CD14-positive monocyte (primary cell): ENCODE measurements at regions not wholly inside any gene's neighbourhood (a gene's known extent, or its start where the extent isn't known, plus 50 kb on each side); places are given as distances from the start of the nearest gene placed in this dataset.

ENCODE experiments used
- DNase-seq, 3 donors: peaks; one replicate each; pipeline ENCODE4 v3.0.0-alpha.2; 2011 to 2022
- H2AFZ ChIP-seq: 2 replicates; pipeline ENCODE4 v1.6.0; 2012; ENCODE audit warnings: mild to moderate bottlenecking, low read depth, low read length, inconsistent platforms; ENCODE audit not compliant: insufficient read depth, poor library complexity, severe bottlenecking
- H3K27ac ChIP-seq, 2 donors: 1 replicate in 1 of 2; 2 replicates in 1 of 2; pipeline ENCODE4 v1.5.1; 2012 to 2013; ENCODE audit warnings: low read length in 2 of 2, control low read depth in 1 of 2, inconsistent platforms in 1 of 2, low read depth in 1 of 2, mild to moderate bottlenecking in 1 of 2
- H3K27me3 ChIP-seq, 2 donors: one replicate each; pipeline versions ENCODE4 v1.6.0 to v1.6.1; 2011 to 2013; ENCODE audit warnings: low read length in 2 of 2; ENCODE audit not compliant: control insufficient read depth in 2 of 2, insufficient read depth in 2 of 2
- H3K36me3 ChIP-seq, 2 donors: replicated peaks in 1 of 2; 1 replicate in 1 of 2; 2 replicates in 1 of 2; pipeline versions ENCODE4 v1.5.1 to v1.6.1; 2012 to 2013; ENCODE audit warnings: low read length in 2 of 2, control low read depth in 1 of 2, inconsistent platforms in 1 of 2, mild to moderate bottlenecking in 1 of 2; ENCODE audit not compliant: insufficient read depth in 2 of 2, control insufficient read depth in 1 of 2
- H3K4me1 ChIP-seq, 2 donors: 1 replicate in 1 of 2; 2 replicates in 1 of 2; pipeline versions ENCODE4 v1.5.1 to v1.6.1; 2012 to 2013; ENCODE audit warnings: low read length in 2 of 2, control low read depth in 1 of 2, inconsistent platforms in 1 of 2, mild to moderate bottlenecking in 1 of 2, moderate library complexity in 1 of 2; ENCODE audit not compliant: insufficient read depth in 2 of 2, control insufficient read depth in 1 of 2
- H3K4me2 ChIP-seq: replicated peaks from 2 replicates; pipeline ENCODE3; 2012; ENCODE audit warnings: low read length, moderate library complexity, mild to moderate bottlenecking; ENCODE audit not compliant: poor library complexity, severe bottlenecking; ENCODE audit errors: extremely low read depth
- H3K4me3 ChIP-seq, 3 experiments: fragments of 200-600 bp in 1 of 3; sonication (generic) in 1 of 3; replicated peaks in 1 of 3; 1 replicate in 2 of 3; 2 replicates in 1 of 3; pipeline ENCODE4 v1.5.1; 2011 to 2013; ENCODE audit warnings: low read length in 3 of 3, mild to moderate bottlenecking in 3 of 3, control low read depth in 2 of 3, low read depth in 2 of 3, inconsistent platforms in 1 of 3, moderate library complexity in 1 of 3
- H3K79me2 ChIP-seq: 2 replicates; pipeline ENCODE4 v1.6.0; 2012; ENCODE audit warnings: mild to moderate bottlenecking, control low read depth, inconsistent platforms, low read length, moderate library complexity; ENCODE audit not compliant: insufficient read depth
- H3K9ac ChIP-seq: 2 replicates; pipeline ENCODE4 v1.6.0; 2017; ENCODE audit warnings: low read length, mild to moderate bottlenecking; ENCODE audit not compliant: insufficient read depth, poor library complexity, severe bottlenecking
- H3K9me3 ChIP-seq, 2 donors: replicated peaks in 1 of 2; 1 replicate in 1 of 2; 2 replicates in 1 of 2; pipeline versions ENCODE4 v1.5.1 to v1.6.1; 2012 to 2013; ENCODE audit warnings: low read length in 2 of 2, control low read depth in 1 of 2; ENCODE audit not compliant: control insufficient read depth in 1 of 2, insufficient read depth in 1 of 2
- H4K20me1 ChIP-seq: 2 replicates; pipeline ENCODE4 v1.6.0; 2012; ENCODE audit warnings: mild to moderate bottlenecking, low read length, control low read depth, moderate library complexity; ENCODE audit not compliant: insufficient read depth
- H3K27ac Mint-ChIP-seq, 7 donors: one replicate each; pipeline ENCODE4 v1.8.0; 2020; ENCODE audit warnings: mild to moderate bottlenecking in 7 of 7, mixed read lengths in 7 of 7, moderate library complexity in 6 of 7, inconsistent platforms in 2 of 7
- H3K27me3 Mint-ChIP-seq, 3 donors: one replicate each; pipeline ENCODE4 v1.8.0; 2021 to 2022; ENCODE audit warnings: low read depth in 3 of 3, mild to moderate bottlenecking in 3 of 3, mixed read lengths in 3 of 3, moderate library complexity in 3 of 3, inconsistent platforms in 1 of 3
- H3K36me3 Mint-ChIP-seq, 2 donors: one replicate each; pipeline ENCODE4 v1.8.0; 2020; ENCODE audit warnings: mixed read lengths in 2 of 2, inconsistent platforms in 1 of 2, mild to moderate bottlenecking in 1 of 2
- H3K4me1 Mint-ChIP-seq: one replicate; pipeline ENCODE4 v1.8.0; 2020; ENCODE audit warnings: mild to moderate bottlenecking, mixed read lengths
- H3K4me3 Mint-ChIP-seq, 2 donors: one replicate each; pipeline ENCODE4 v1.8.0; 2020; ENCODE audit warnings: mild to moderate bottlenecking in 2 of 2, mixed read lengths in 2 of 2, moderate library complexity in 1 of 2
- H3K9me3 Mint-ChIP-seq, 7 donors: one replicate each; pipeline ENCODE4 v1.8.0; 2020 to 2022; ENCODE audit warnings: mixed read lengths in 7 of 7, mild to moderate bottlenecking in 6 of 7, moderate library complexity in 6 of 7, inconsistent platforms in 2 of 7
- WGBS: methylation state at CpG from one replicate; pipeline ENCODE4 v1.1.5; 2013; ENCODE audit warnings: missing lambda C conversion rate; ENCODE audit not compliant: insufficient coverage; 5-methylcytosine and 5-hydroxymethylcytosine counted together
- intact Hi-C, 2 donors: fragments of 100-400 bp; cut with micrococcal nuclease; formaldehyde crosslinking; loops; one replicate each; pipeline versions ENCODE4 v1.15.0 to v1.15.1; 2023
- TF ChIP-seq, protein P1 (sequence below): fragments of 200-600 bp; IDR thresholded peaks from one replicate; pipeline ENCODE4 v1.8.0; 2022; ENCODE audit warnings: antibody characterized with exemption, mild to moderate bottlenecking

DNA sequence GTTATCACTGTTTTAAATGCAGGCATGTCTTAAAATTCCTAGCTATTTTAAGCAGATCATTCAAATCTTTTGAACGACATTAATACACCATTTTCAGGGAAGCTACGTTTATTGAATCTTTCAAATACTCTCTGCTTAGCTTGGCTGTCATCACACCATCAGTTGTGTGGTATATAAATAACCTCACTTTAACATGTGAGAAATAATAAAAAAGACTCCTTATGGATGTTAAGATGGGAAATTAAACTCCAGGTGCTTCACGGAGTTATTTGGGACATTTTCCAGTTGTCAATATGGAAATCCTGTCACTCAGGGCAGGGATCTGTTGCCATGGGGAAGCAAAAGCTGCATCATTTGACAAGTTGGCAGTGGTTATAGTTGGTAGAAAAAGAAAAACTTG lies 649.2 kb upstream of the CDH2 start:
- Mint-ChIP-seq H3K9me3 (peaks cover 3 to 11% (median 4%) of the 10 kb centered on the region in 7 donors), H3K27me3 (peaks cover 0 to 2% (median 0%) of the 10 kb centered on the region in 3 donors), H3K4me3 (no peak overlapping the region), H3K27ac (no peak overlapping the region), H3K4me1 (no peaks in the 10 kb centered on the region), H3K36me3 (no peaks in the 10 kb centered on the region)
- intact Hi-C loops = no loop called here
- no peak overlapping the region for H3K9ac ChIP-seq
- no peaks in the 10 kb centered on the region for H3K4me1 ChIP-seq
- TF ChIP-seq, protein P1, sequence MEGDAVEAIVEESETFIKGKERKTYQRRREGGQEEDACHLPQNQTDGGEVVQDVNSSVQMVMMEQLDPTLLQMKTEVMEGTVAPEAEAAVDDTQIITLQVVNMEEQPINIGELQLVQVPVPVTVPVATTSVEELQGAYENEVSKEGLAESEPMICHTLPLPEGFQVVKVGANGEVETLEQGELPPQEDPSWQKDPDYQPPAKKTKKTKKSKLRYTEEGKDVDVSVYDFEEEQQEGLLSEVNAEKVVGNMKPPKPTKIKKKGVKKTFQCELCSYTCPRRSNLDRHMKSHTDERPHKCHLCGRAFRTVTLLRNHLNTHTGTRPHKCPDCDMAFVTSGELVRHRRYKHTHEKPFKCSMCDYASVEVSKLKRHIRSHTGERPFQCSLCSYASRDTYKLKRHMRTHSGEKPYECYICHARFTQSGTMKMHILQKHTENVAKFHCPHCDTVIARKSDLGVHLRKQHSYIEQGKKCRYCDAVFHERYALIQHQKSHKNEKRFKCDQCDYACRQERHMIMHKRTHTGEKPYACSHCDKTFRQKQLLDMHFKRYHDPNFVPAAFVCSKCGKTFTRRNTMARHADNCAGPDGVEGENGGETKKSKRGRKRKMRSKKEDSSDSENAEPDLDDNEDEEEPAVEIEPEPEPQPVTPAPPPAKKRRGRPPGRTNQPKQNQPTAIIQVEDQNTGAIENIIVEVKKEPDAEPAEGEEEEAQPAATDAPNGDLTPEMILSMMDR = no peak
- no peaks in the 10 kb centered on the region for H3K36me3 ChIP-seq
- no peak overlapping the region for H2AFZ ChIP-seq
- H4K20me1 ChIP-seq = no peaks in the 10 kb centered on the region
- H3K4me2 ChIP-seq = no peak overlapping the region
- no peaks in the 10 kb centered on the region for H3K79me2 ChIP-seq
- H3K27ac ChIP-seq = no peak overlapping the region
- WGBS = 67% methylated on average over 1 of the region's 3 CpGs
- H3K27me3 ChIP-seq = no peaks in the 10 kb centered on the region
- peaks cover 8 to 11% of the 10 kb centered on the region in 2 donors for H3K9me3 ChIP-seq
- DNase-seq = no peak
- no peak overlapping the region for H3K4me3 ChIP-seq

DNA sequence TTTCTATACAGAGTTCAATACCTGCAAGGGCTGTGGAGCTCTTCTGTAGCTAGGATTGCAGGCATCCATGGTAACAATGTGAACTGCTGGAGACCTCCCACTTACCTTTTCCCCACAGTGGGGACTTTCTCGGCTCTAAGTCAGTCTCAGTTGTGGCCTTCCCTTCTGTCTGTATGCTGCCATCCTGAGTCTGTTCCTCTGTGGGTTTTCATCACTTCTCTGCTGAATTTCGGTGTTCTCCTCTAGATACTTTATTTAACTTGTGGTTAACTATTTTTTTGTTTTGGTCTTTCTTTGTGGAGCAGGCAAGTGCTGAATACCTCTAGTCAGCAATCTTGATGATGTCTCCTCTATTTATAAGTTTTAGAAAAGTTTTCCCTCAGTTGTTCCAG lies 647.2 kb upstream of the CDH2 start:
- no peak overlapping the region for H3K4me3 ChIP-seq
- peaks cover 8 to 11% of the 10 kb centered on the region in 2 donors for H3K9me3 ChIP-seq
- no peak overlapping the region for H3K4me2 ChIP-seq
- H3K27ac ChIP-seq = no peak overlapping the region
- intact Hi-C loops = no loop called here
- 60% methylated on average over 1 of the region's 2 CpGs for WGBS
- Mint-ChIP-seq H3K27ac (no peak overlapping the region), H3K36me3 (no peaks in the 10 kb centered on the region), H3K4me3 (no peak overlapping the region), H3K27me3 (peaks cover 0 to 2% (median 0%) of the 10 kb centered on the region in 3 donors), H3K9me3 (peaks cover 2 to 11% (median 4%) of the 10 kb centered on the region in 7 donors), H3K4me1 (no peaks in the 10 kb centered on the region)
- no peak overlapping the region for H2AFZ ChIP-seq
- H4K20me1 ChIP-seq = no peaks in the 10 kb centered on the region
- H3K4me1 ChIP-seq = no peaks in the 10 kb centered on the region
- DNase-seq = no peak
- no peaks in the 10 kb centered on the region for H3K79me2 ChIP-seq
- no peak overlapping the region for H3K9ac ChIP-seq
- no peaks in the 10 kb centered on the region for H3K27me3 ChIP-seq
- TF ChIP-seq, protein P1 = no peak
- H3K36me3 ChIP-seq = no peaks in the 10 kb centered on the region
